Hematopoietic multipotent progenitor cell treated with erythropoietin and hydrocortisone succinate and interleukin-3 and kit ligand, for 6 days (in vitro differentiated cells): ENCODE measurements at regions not wholly inside any gene's neighbourhood (a gene's known extent, or its start where the extent isn't known, plus 50 kb on each side); places are given as distances from the start of the nearest gene placed in this dataset.

Source experiments
- DNase-seq: peaks from one replicate; pipeline ENCODE4 v3.0.0-alpha.2; 2015

- DNase-seq: no peak
Measured at GRCh38 chr13:50400035-50400726, 384.9 kb downstream of the KCNRG start.

GRCh38 chr13:50401049-50401505 lies 385.8 kb downstream of the KCNRG start:
- no peak for DNase-seq

GRCh38 chr13:50401721-50402465 lies 386.6 kb downstream of the KCNRG start:
- DNase-seq: no peak

GRCh38 chr13:50403311-50403710 lies 388.1 kb downstream of the KCNRG start:
- no peak for DNase-seq

- no peak for DNase-seq
Measured at GRCh38 chr13:50404116-50404515, 388.9 kb downstream of the KCNRG start.

GRCh38 chr13:50404769-50405168 lies 389.5 kb downstream of the KCNRG start:
- DNase-seq: no peak

- no peak for DNase-seq
Measured at GRCh38 chr13:50406831-50407230, 391.6 kb downstream of the KCNRG start.

- no peak for DNase-seq
Measured at GRCh38 chr13:50408068-50408467, 392.8 kb downstream of the KCNRG start.

- DNase-seq: no peak
Measured at GRCh38 chr13:50409220-50409619, 394.0 kb downstream of the KCNRG start.

GRCh38 chr13:50410921-50411746 lies 395.9 kb downstream of the KCNRG start:
- DNase-seq: no peak

- no peak for DNase-seq
Measured at GRCh38 chr13:50412046-50412617, 396.9 kb downstream of the KCNRG start.

GRCh38 chr13:50414640-50415039 lies 399.4 kb downstream of the KCNRG start:
- DNase-seq: no peak

- DNase-seq: no peak
Measured at GRCh38 chr13:50415428-50415827, 400.2 kb downstream of the KCNRG start.

- DNase-seq: no peak
Measured at GRCh38 chr13:50417597-50417996, 402.4 kb downstream of the KCNRG start.

GRCh38 chr13:50419331-50419865 lies 404.2 kb downstream of the KCNRG start:
- no peak for DNase-seq

- no peak for DNase-seq
Measured at GRCh38 chr13:50419896-50420295, 404.7 kb downstream of the KCNRG start.

- no peak for DNase-seq
Measured at GRCh38 chr13:50420718-50421472, 405.7 kb downstream of the KCNRG start.

GRCh38 chr13:50421473-50422130 lies 406.4 kb downstream of the KCNRG start:
- DNase-seq: no peak

GRCh38 chr13:50422181-50423148 lies 407.2 kb downstream of the KCNRG start:
- no peak for DNase-seq

- no peak for DNase-seq
Measured at GRCh38 chr13:50424993-50425392, 409.7 kb downstream of the KCNRG start.
